Fibroblast of lung (primary cell): ENCODE measurements at regions not wholly inside any gene's neighbourhood (a gene's known extent, or its start where the extent isn't known, plus 50 kb on each side); places are given as distances from the start of the nearest gene placed in this dataset.

ENCODE experiments used
- DNase-seq, 2 donors: peaks; one replicate each; pipeline versions ENCODE4 v3.0.0 to v3.0.0-alpha.2; 2010; ENCODE audit warnings: low read depth in 2 of 2
- H2AFZ ChIP-seq: 2 replicates; pipeline ENCODE4 v1.5.1; 2012; ENCODE audit warnings: low read length, control low read depth, inconsistent platforms
- H3K27ac ChIP-seq: 2 replicates; pipeline ENCODE4 v1.5.1; 2011; ENCODE audit warnings: low read length, control low read depth; ENCODE audit not compliant: insufficient read depth
- H3K27me3 ChIP-seq: 2 replicates; pipeline ENCODE4 v1.5.1; 2011; ENCODE audit warnings: mild to moderate bottlenecking, low read length; ENCODE audit not compliant: control insufficient read depth, insufficient read depth
- H3K36me3 ChIP-seq: 2 replicates; pipeline ENCODE4 v1.5.1; 2011; ENCODE audit warnings: low read length; ENCODE audit not compliant: control insufficient read depth, insufficient read depth
- H3K4me1 ChIP-seq: 2 replicates; pipeline ENCODE4 v1.5.1; 2011; ENCODE audit warnings: low read length; ENCODE audit not compliant: control insufficient read depth, insufficient read depth; ENCODE audit errors: extremely low read depth
- H3K4me2 ChIP-seq: 2 replicates; pipeline ENCODE4 v1.5.1; 2011; ENCODE audit warnings: low read length, control low read depth; ENCODE audit not compliant: insufficient read depth; ENCODE audit errors: extremely low read depth
- H3K4me3 ChIP-seq, 4 experiments: fragments of 200-600 bp in 1 of 4; sonication (generic) in 1 of 4; replicated peaks in 1 of 4; 2 replicates each; pipeline ENCODE4 v1.5.1; 2011 to 2016; ENCODE audit warnings: low read length in 4 of 4, low read depth in 3 of 4, mild to moderate bottlenecking in 3 of 4, control low read depth in 2 of 4, inconsistent platforms in 1 of 4, mixed read lengths in 1 of 4; ENCODE audit not compliant: insufficient read depth in 1 of 4; ENCODE audit errors: control extremely low read depth in 1 of 4
- H3K79me2 ChIP-seq: 2 replicates; pipeline ENCODE4 v1.5.1; 2012; ENCODE audit warnings: mild to moderate bottlenecking, low read length, inconsistent platforms; ENCODE audit not compliant: control insufficient read depth, insufficient read depth
- H3K9ac ChIP-seq: 2 replicates; pipeline ENCODE4 v1.5.1; 2011; ENCODE audit warnings: mild to moderate bottlenecking, low read length, control low read depth; ENCODE audit not compliant: insufficient read depth
- H3K9me3 ChIP-seq: 2 replicates; pipeline ENCODE4 v1.5.1; 2012; ENCODE audit warnings: low read depth, low read length; ENCODE audit not compliant: control insufficient read depth, insufficient read depth
- H4K20me1 ChIP-seq: 2 replicates; pipeline ENCODE4 v1.5.1; 2011; ENCODE audit warnings: low read length; ENCODE audit not compliant: control insufficient read depth, insufficient read depth; ENCODE audit errors: extremely low read depth
- EZH2 ChIP-seq: IDR thresholded peaks from 2 replicates; pipeline ENCODE4 v1.5.1; 2012; ENCODE audit warnings: low read length, control low read depth, mild to moderate bottlenecking; ENCODE audit errors: missing control alignments
- TF ChIP-seq, protein P1 (sequence below), 2 donors: IDR thresholded peaks in 1 of 2; conservative IDR thresholded peaks in 1 of 2; 1 replicate in 1 of 2; 2 replicates in 1 of 2; pipeline ENCODE4 v1.5.1; 2011 to 2012; ENCODE audit warnings: low read length in 2 of 2, control low read depth in 1 of 2, inconsistent platforms in 1 of 2, low read depth in 1 of 2, mild to moderate bottlenecking in 1 of 2

DNA sequence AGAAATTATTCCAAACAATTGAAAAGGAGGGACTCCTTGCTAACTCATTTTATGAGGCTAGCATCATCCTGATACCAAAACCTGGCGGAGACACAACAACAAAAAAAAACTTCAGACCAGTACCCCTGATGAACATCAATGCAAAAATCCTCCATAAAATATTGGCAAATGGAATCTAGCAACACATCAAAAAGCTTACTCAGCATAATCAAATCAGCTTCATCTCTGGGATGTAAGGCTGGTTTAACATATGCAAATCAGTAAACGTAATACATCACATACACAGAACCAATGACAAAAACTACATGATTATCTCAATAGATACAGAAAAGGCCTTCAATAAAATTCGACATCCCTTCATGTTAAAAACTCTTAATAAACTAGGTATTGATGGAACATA lies 440.1 kb downstream of the NUF2 start:
- H3K4me3 ChIP-seq, result no peak overlapping the region
- DNase-seq, result no peak
- TF ChIP-seq, protein P1, sequence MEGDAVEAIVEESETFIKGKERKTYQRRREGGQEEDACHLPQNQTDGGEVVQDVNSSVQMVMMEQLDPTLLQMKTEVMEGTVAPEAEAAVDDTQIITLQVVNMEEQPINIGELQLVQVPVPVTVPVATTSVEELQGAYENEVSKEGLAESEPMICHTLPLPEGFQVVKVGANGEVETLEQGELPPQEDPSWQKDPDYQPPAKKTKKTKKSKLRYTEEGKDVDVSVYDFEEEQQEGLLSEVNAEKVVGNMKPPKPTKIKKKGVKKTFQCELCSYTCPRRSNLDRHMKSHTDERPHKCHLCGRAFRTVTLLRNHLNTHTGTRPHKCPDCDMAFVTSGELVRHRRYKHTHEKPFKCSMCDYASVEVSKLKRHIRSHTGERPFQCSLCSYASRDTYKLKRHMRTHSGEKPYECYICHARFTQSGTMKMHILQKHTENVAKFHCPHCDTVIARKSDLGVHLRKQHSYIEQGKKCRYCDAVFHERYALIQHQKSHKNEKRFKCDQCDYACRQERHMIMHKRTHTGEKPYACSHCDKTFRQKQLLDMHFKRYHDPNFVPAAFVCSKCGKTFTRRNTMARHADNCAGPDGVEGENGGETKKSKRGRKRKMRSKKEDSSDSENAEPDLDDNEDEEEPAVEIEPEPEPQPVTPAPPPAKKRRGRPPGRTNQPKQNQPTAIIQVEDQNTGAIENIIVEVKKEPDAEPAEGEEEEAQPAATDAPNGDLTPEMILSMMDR (conservative IDR thresholded peaks at IDR 0.05 in 1 of 2, IDR thresholded peaks at IDR 0.05 in 1 of 2; ENCODE audit: low read depth in 1 of 2, low read length in 2 of 2), result no peak
- TF ChIP-seq EZH2, result no peak
- H3K9ac ChIP-seq, result no peak overlapping the region
- H3K4me2 ChIP-seq, result no peak overlapping the region
- H3K27ac ChIP-seq, result no peak overlapping the region
- no peak overlapping the region for H2AFZ ChIP-seq
- no peaks in the 10 kb centered on the region for H3K4me1 ChIP-seq
- no peaks in the 10 kb centered on the region for H3K79me2 ChIP-seq
- H3K27me3 ChIP-seq, result no peaks in the 10 kb centered on the region
- H3K36me3 ChIP-seq, result no peaks in the 10 kb centered on the region
- H4K20me1 ChIP-seq, result no peaks in the 10 kb centered on the region
- H3K9me3 ChIP-seq, result no peaks in the 10 kb centered on the region

DNA sequence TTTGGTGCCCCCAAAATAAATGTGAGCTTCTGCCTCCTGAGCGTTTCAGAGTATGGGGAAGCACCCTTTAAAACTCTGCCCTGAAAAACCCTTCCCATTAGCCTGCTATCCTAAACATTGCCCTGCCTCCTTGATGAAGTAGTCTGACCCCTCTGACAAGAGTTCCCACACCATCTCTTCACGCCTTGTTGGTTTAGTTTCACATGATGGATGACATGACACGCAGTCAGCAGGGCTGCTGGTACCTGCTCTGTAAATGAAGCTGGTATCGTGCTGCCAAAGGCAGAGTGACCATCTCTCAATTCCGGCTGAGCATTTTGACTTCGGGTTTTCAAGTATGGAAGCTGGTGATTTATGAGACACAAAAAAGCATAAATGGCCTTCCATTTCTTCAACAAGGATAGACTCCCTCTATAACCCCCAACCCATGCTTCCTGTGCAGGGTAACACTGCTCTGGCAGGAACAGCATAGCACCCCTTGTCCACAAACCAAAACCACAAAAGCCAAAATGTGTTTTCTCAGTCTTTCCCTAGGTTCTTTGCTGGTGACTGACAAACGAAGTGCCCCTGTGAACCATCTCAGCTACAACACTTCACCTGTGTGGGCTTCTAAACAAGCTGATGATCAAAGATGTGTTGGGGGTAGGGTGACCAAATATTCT lies 444.6 kb downstream of the NUF2 start:
- H3K9ac ChIP-seq, result no peak overlapping the region
- no peak overlapping the region for H2AFZ ChIP-seq
- H4K20me1 ChIP-seq, result no peaks in the 10 kb centered on the region
- H3K79me2 ChIP-seq, result no peaks in the 10 kb centered on the region
- no peak overlapping the region for H3K27ac ChIP-seq
- no peaks in the 10 kb centered on the region for H3K4me1 ChIP-seq
- H3K27me3 ChIP-seq, result no peaks in the 10 kb centered on the region
- H3K4me2 ChIP-seq, result no peak overlapping the region
- no peaks in the 10 kb centered on the region for H3K36me3 ChIP-seq
- no peak for DNase-seq
- TF ChIP-seq, protein P1 (conservative IDR thresholded peaks at IDR 0.05 in 1 of 2, IDR thresholded peaks at IDR 0.05 in 1 of 2; ENCODE audit: low read depth in 1 of 2, low read length in 2 of 2), result no peak
- TF ChIP-seq EZH2, result no peak
- no peak overlapping the region for H3K4me3 ChIP-seq
- H3K9me3 ChIP-seq, result no peaks in the 10 kb centered on the region

DNA sequence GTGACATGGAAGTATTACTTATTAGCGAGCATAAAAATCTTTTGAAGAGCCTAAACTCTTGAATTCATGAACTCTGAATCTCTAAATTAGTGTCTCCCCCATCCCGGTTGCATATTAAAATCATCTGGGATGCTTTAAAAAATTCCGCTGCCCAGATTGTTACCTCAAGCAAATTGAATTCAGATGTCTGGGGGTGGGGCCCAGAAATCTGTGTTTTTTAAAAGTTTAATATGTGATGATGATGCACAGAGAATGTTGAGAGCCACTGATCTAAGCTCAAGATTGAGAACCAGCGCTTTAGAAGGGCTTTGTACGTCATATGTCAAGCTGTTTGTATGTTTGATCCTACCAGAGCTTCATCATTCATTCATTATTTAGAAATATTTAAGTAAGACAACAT lies 446.8 kb downstream of the NUF2 start:
- TF ChIP-seq, protein P1 (conservative IDR thresholded peaks at IDR 0.05 in 1 of 2, IDR thresholded peaks at IDR 0.05 in 1 of 2; ENCODE audit: low read depth in 1 of 2, low read length in 2 of 2), result no peak
- TF ChIP-seq EZH2, result no peak
- Histone ChIP-seq H3K4me3 (no peak overlapping the region), H3K27me3 (no peaks in the 10 kb centered on the region), H3K9ac (no peak overlapping the region), H3K4me2 (no peak overlapping the region), H2AFZ (no peak overlapping the region), H3K79me2 (no peaks in the 10 kb centered on the region), H3K9me3 (no peaks in the 10 kb centered on the region), H3K4me1 (no peaks in the 10 kb centered on the region), H3K36me3 (no peaks in the 10 kb centered on the region), H3K27ac (no peak overlapping the region), H4K20me1 (no peaks in the 10 kb centered on the region)
- no peak for DNase-seq
